B cell (primary cell): ENCODE measurements at regions not wholly inside any gene's neighbourhood (a gene's known extent, or its start where the extent isn't known, plus 50 kb on each side); places are given as distances from the start of the nearest gene placed in this dataset.

Source experiments
- ATAC-seq: fragments of 200-7000 bp; cut with Tn5 transposase; one replicate; pipeline ENCODE4 v1.10.0; 2021; ENCODE audit warnings: low read depth, mild to moderate bottlenecking, moderate number of reproducible peaks, moderate library complexity
- CTCF ChIA-PET: fragments of 350-600 bp; sonication (Branson Sonifier 250); formaldehyde crosslinking; loops from one replicate; lab custom pipeline; 2021; ENCODE audit warnings: antibody characterized with exemption, inconsistent platforms; lab: Charles Lee
- POLR2A ChIA-PET: fragments of 350-600 bp; sonication (Branson Sonifier 250); formaldehyde crosslinking; loops from one replicate; lab custom pipeline; 2021; ENCODE audit warnings: antibody characterized with exemption; lab: Charles Lee
- DNase-seq: peaks from one replicate; pipeline ENCODE4 v3.0.0; 2013
- H2AFZ ChIP-seq: 2 replicates; pipeline ENCODE4 v1.6.1; 2012; ENCODE audit warnings: mild to moderate bottlenecking, low read depth, low read length; ENCODE audit not compliant: insufficient read depth, poor library complexity, severe bottlenecking
- H3K27ac ChIP-seq, 2 donors: 1 replicate in 1 of 2; 2 replicates in 1 of 2; pipeline ENCODE4 v1.5.1; 2012 to 2013; ENCODE audit warnings: low read length in 2 of 2, mild to moderate bottlenecking in 2 of 2, moderate library complexity in 1 of 2
- H3K27me3 ChIP-seq, 4 experiments: fragments of 200-600 bp in 1 of 4; sonication (generic) in 1 of 4; replicated peaks in 1 of 4; 1 replicate in 2 of 4; 2 replicates in 2 of 4; pipeline versions ENCODE4 v1.6.1 to v1.7.0; 2013 to 2016; ENCODE audit warnings: low read length in 3 of 4, mild to moderate bottlenecking in 2 of 4, mixed read lengths in 1 of 4, moderate library complexity in 1 of 4; ENCODE audit not compliant: insufficient read depth in 4 of 4, control insufficient read depth in 3 of 4; ENCODE audit errors: control extremely low read depth in 1 of 4
- H3K36me3 ChIP-seq, 2 experiments: replicated peaks in 1 of 2; 1 replicate in 1 of 2; 2 replicates in 1 of 2; pipeline versions ENCODE4 v1.6.1 to v1.7.1; 2013; ENCODE audit warnings: low read length in 1 of 2; ENCODE audit not compliant: insufficient read depth in 2 of 2, control insufficient read depth in 1 of 2; ENCODE audit errors: control extremely low read depth in 1 of 2, extremely low read depth in 1 of 2
- H3K4me1 ChIP-seq, 2 donors: fragments of 200-600 bp in 1 of 2; sonication (generic) in 1 of 2; 1 replicate in 1 of 2; 2 replicates in 1 of 2; pipeline versions ENCODE4 v1.5.1 to v1.6.1; 2013 to 2017; ENCODE audit warnings: low read length in 2 of 2; ENCODE audit not compliant: control insufficient read depth in 2 of 2, insufficient read depth in 2 of 2
- H3K4me2 ChIP-seq: replicated peaks from 2 replicates; pipeline ENCODE3; 2012; ENCODE audit warnings: mild to moderate bottlenecking, low read depth, low read length; ENCODE audit not compliant: poor library complexity, severe bottlenecking
- H3K4me3 ChIP-seq, 5 experiments: fragments of 200-600 bp in 1 of 5; sonication (generic) in 1 of 5; 1 replicate in 3 of 5; 2 replicates in 2 of 5; pipeline versions ENCODE4 v1.5.1 to v1.7.0; 2011 to 2016; ENCODE audit warnings: low read length in 4 of 5, mild to moderate bottlenecking in 4 of 5, low read depth in 2 of 5, control low read depth in 1 of 5, moderate library complexity in 1 of 5; ENCODE audit not compliant: insufficient read depth in 1 of 5; ENCODE audit errors: control extremely low read depth in 1 of 5, extremely low read depth in 1 of 5
- H3K79me2 ChIP-seq: fragments of 200-600 bp; sonication (generic); one replicate; pipeline ENCODE4 v1.6.0; 2016; ENCODE audit warnings: low read length; ENCODE audit not compliant: control insufficient read depth, insufficient read depth
- H3K9ac ChIP-seq: fragments of 200-600 bp; sonication (generic); 2 replicates; pipeline ENCODE4 v1.6.1; 2017; ENCODE audit warnings: mild to moderate bottlenecking, low read length, moderate library complexity
- H3K9me3 ChIP-seq, 3 donors: one replicate each; pipeline versions ENCODE4 v1.6.1 to v1.7.1; 2013; ENCODE audit warnings: low read length in 2 of 3; ENCODE audit not compliant: control insufficient read depth in 2 of 3, insufficient read depth in 1 of 3; ENCODE audit errors: control extremely low read depth in 1 of 3
- H4K20me1 ChIP-seq: 2 replicates; pipeline ENCODE4 v1.6.0; 2012; ENCODE audit warnings: mild to moderate bottlenecking, low read length; ENCODE audit not compliant: insufficient read depth, control insufficient read depth, poor library complexity, severe bottlenecking
- H3K27ac Mint-ChIP-seq: one replicate; pipeline ENCODE4 v1.8.0; 2021; ENCODE audit warnings: mixed read lengths
- H3K27me3 Mint-ChIP-seq: one replicate; pipeline ENCODE4 v1.8.0; 2021; ENCODE audit warnings: mixed read lengths
- H3K4me1 Mint-ChIP-seq: one replicate; pipeline ENCODE4 v1.8.0; 2021; ENCODE audit warnings: mixed read lengths
- H3K4me3 Mint-ChIP-seq: one replicate; pipeline ENCODE4 v1.8.0; 2021; ENCODE audit warnings: mixed read lengths
- H3K9me3 Mint-ChIP-seq: one replicate; pipeline ENCODE4 v1.8.0; 2022; ENCODE audit warnings: mixed read lengths; ENCODE audit not compliant: insufficient read depth
- CTCF ChIP-seq: fragments of 200-600 bp; IDR thresholded peaks from one replicate; pipeline ENCODE4 v1.8.0; 2022; ENCODE audit warnings: antibody characterized with exemption, mild to moderate bottlenecking
- EZH2 ChIP-seq: IDR thresholded peaks from 2 replicates; pipeline ENCODE4 v1.6.1; 2012; ENCODE audit warnings: borderline replicate concordance, low read depth, mild to moderate bottlenecking, moderate library complexity, low read length; ENCODE audit not compliant: insufficient read depth, poor library complexity, severe bottlenecking
- WGBS: methylation state at CpG from one replicate; pipeline ENCODE4 v1.1.5; 2013; ENCODE audit warnings: missing lambda C conversion rate; ENCODE audit not compliant: insufficient coverage; 5-methylcytosine and 5-hydroxymethylcytosine counted together
- intact Hi-C: fragments of 100-400 bp; cut with micrococcal nuclease; formaldehyde crosslinking; loops from one replicate; pipeline ENCODE4 v1.10.0; 2022

GRCh38 chr5:8726383-8727036 lies 819.4 kb downstream of the SEMA5A start:
- H3K79me2 ChIP-seq, result no peaks in the 10 kb centered on the region
- H3K27me3 Mint-ChIP-seq, result no peaks in the 10 kb centered on the region
- no peaks in the 10 kb centered on the region for H3K4me1 ChIP-seq
- peaks cover 4% of the 10 kb centered on the region for H3K9me3 Mint-ChIP-seq
- CTCF ChIA-PET, result no interaction called here
- no peak overlapping the region for H2AFZ ChIP-seq
- H3K4me1 Mint-ChIP-seq, result no peaks in the 10 kb centered on the region
- intact Hi-C loops, result no loop called here
- no peak overlapping the region for H3K9ac ChIP-seq
- no peak overlapping the region for H3K4me2 ChIP-seq
- ATAC-seq, result no peak
- peaks cover 0 to 10% (median 0%) of the 10 kb centered on the region in 3 donors for H3K9me3 ChIP-seq
- WGBS, result 89% methylated on average over 7 of the region's 11 CpGs
- no peak overlapping the region for H3K4me3 ChIP-seq
- no peak overlapping the region for H3K4me3 Mint-ChIP-seq
- no peak overlapping the region for H3K27ac Mint-ChIP-seq
- DNase-seq, result no peak
- no peaks in the 10 kb centered on the region for H4K20me1 ChIP-seq
- H3K27ac ChIP-seq, result no peak overlapping the region
- POLR2A ChIA-PET, result no interaction called here
- TF ChIP-seq CTCF, result no peak
- no peak for TF ChIP-seq EZH2
- H3K36me3 ChIP-seq, result no peaks in the 10 kb centered on the region
- H3K27me3 ChIP-seq, result no peaks in the 10 kb centered on the region

GRCh38 chr5:8727396-8727795 lies 818.5 kb downstream of the SEMA5A start:
- Histone ChIP-seq H3K79me2 (no peaks in the 10 kb centered on the region), H3K4me3 (no peak overlapping the region), H3K36me3 (no peaks in the 10 kb centered on the region), H3K4me2 (no peak overlapping the region), H3K4me1 (no peaks in the 10 kb centered on the region), H3K27ac (no peak overlapping the region), H2AFZ (no peak overlapping the region), H3K9me3 (peaks cover 0 to 11% (median 0%) of the 10 kb centered on the region in 3 donors), H4K20me1 (no peaks in the 10 kb centered on the region), H3K9ac (no peak overlapping the region), H3K27me3 (no peaks in the 10 kb centered on the region)
- no peaks in the 10 kb centered on the region for H3K27me3 Mint-ChIP-seq
- TF ChIP-seq EZH2 (no peak), CTCF (no peak)
- ChIA-PET CTCF (no interaction called here), POLR2A (no interaction called here)
- no peak for DNase-seq
- no peaks in the 10 kb centered on the region for H3K4me1 Mint-ChIP-seq
- no peak overlapping the region for H3K4me3 Mint-ChIP-seq
- no peak for ATAC-seq
- peaks cover 4% of the 10 kb centered on the region for H3K9me3 Mint-ChIP-seq
- intact Hi-C loops, result no loop called here
- no peak overlapping the region for H3K27ac Mint-ChIP-seq
- WGBS, result no CpG with 5 or more reads among the region's 4 CpGs
